ENCODE measurements at regions not wholly inside any gene's neighbourhood (a gene's known extent, or its start where the extent isn't known, plus 50 kb on each side); places are given as distances from the start of the nearest gene placed in this dataset.

- no peaks in the 10 kb centered on the region for H3K4me1 ChIP-seq (ENCODE audit: control insufficient read depth, extremely low read depth, insufficient read depth, low read length)
- no peak overlapping the region for H3K4me3 ChIP-seq (replicated peaks in 1 of 4; ENCODE audit: control extremely low read depth in 1 of 4, insufficient read depth in 1 of 4, low read depth in 3 of 4, low read length in 4 of 4)
- H3K9me3 ChIP-seq (ENCODE audit: control insufficient read depth, insufficient read depth, low read depth, low read length): no peaks in the 10 kb centered on the region
- H3K9ac ChIP-seq (ENCODE audit: insufficient read depth, low read length): no peak overlapping the region
- no peaks in the 10 kb centered on the region for H3K27me3 ChIP-seq (ENCODE audit: control insufficient read depth, insufficient read depth, low read length)
- no peak overlapping the region for H3K4me2 ChIP-seq (ENCODE audit: extremely low read depth, insufficient read depth, low read length)
- H3K79me2 ChIP-seq (ENCODE audit: control insufficient read depth, insufficient read depth, low read length): no peaks in the 10 kb centered on the region
- H3K27ac ChIP-seq (ENCODE audit: insufficient read depth, low read length): no peak overlapping the region
- no peaks in the 10 kb centered on the region for H4K20me1 ChIP-seq (ENCODE audit: control insufficient read depth, extremely low read depth, insufficient read depth, low read length)
- H2AFZ ChIP-seq (ENCODE audit: low read length): no peak overlapping the region
- DNase-seq (ENCODE audit: low read depth in 2 of 2): peak; percentile 24 to 40
- no peaks in the 10 kb centered on the region for H3K36me3 ChIP-seq (ENCODE audit: control insufficient read depth, insufficient read depth, low read length)
- TF ChIP-seq EZH2 (IDR thresholded peaks at IDR 0.05; ENCODE audit: low read length, missing control alignments): no peak
- peak in 1 of 2 donors; percentile 28 for TF ChIP-seq CTCF (conservative IDR thresholded peaks at IDR 0.05 in 1 of 2, IDR thresholded peaks at IDR 0.05 in 1 of 2; ENCODE audit: low read depth in 1 of 2, low read length in 2 of 2)
Measured at GRCh38 chr4:22999419-22999818, 306.7 kb downstream of the GBA3 start.

- TF ChIP-seq EZH2 (IDR thresholded peaks at IDR 0.05; ENCODE audit: low read length, missing control alignments): no peak
- TF ChIP-seq CTCF (conservative IDR thresholded peaks at IDR 0.05 in 1 of 2, IDR thresholded peaks at IDR 0.05 in 1 of 2; ENCODE audit: low read depth in 1 of 2, low read length in 2 of 2): no peak
- H3K27ac ChIP-seq (ENCODE audit: insufficient read depth, low read length): no peak overlapping the region
- H3K36me3 ChIP-seq (ENCODE audit: control insufficient read depth, insufficient read depth, low read length): no peaks in the 10 kb centered on the region
Measured at GRCh38 chr4:22997358-22998224, 304.9 kb downstream of the GBA3 start.

GRCh38 chr4:22991576-22991975 lies 298.8 kb downstream of the GBA3 start:
- TF ChIP-seq CTCF (conservative IDR thresholded peaks at IDR 0.05 in 1 of 2, IDR thresholded peaks at IDR 0.05 in 1 of 2; ENCODE audit: low read depth in 1 of 2, low read length in 2 of 2) (no peak), EZH2 (IDR thresholded peaks at IDR 0.05; ENCODE audit: low read length, missing control alignments) (no peak)
- no peaks in the 10 kb centered on the region for H3K79me2 ChIP-seq (ENCODE audit: control insufficient read depth, insufficient read depth, low read length)
- no peak overlapping the region for H3K9ac ChIP-seq (ENCODE audit: insufficient read depth, low read length)
- H3K36me3 ChIP-seq (ENCODE audit: control insufficient read depth, insufficient read depth, low read length): no peaks in the 10 kb centered on the region
- no peak overlapping the region for H3K27ac ChIP-seq (ENCODE audit: insufficient read depth, low read length)
- H3K4me1 ChIP-seq (ENCODE audit: control insufficient read depth, extremely low read depth, insufficient read depth, low read length): no peaks in the 10 kb centered on the region
- H3K4me3 ChIP-seq (replicated peaks in 1 of 4; ENCODE audit: control extremely low read depth in 1 of 4, insufficient read depth in 1 of 4, low read depth in 3 of 4, low read length in 4 of 4): no peak overlapping the region
- H3K27me3 ChIP-seq (ENCODE audit: control insufficient read depth, insufficient read depth, low read length): no peaks in the 10 kb centered on the region
- no peaks in the 10 kb centered on the region for H3K9me3 ChIP-seq (ENCODE audit: control insufficient read depth, insufficient read depth, low read depth, low read length)
- peak in 1 of 2 donors; percentile 53 for DNase-seq (ENCODE audit: low read depth in 2 of 2)
- no peak overlapping the region for H2AFZ ChIP-seq (ENCODE audit: low read length)
- no peak overlapping the region for H3K4me2 ChIP-seq (ENCODE audit: extremely low read depth, insufficient read depth, low read length)
- H4K20me1 ChIP-seq (ENCODE audit: control insufficient read depth, extremely low read depth, insufficient read depth, low read length): no peaks in the 10 kb centered on the region

More at GRCh38 chr4:22997358-22998224, 304.9 kb downstream of the GBA3 start:
- no peaks in the 10 kb centered on the region for H3K79me2 ChIP-seq (ENCODE audit: control insufficient read depth, insufficient read depth, low read length)
- H3K27me3 ChIP-seq (ENCODE audit: control insufficient read depth, insufficient read depth, low read length): no peaks in the 10 kb centered on the region
- no peak for DNase-seq (ENCODE audit: low read depth in 2 of 2)
- H3K9me3 ChIP-seq (ENCODE audit: control insufficient read depth, insufficient read depth, low read depth, low read length): no peaks in the 10 kb centered on the region
- no peaks in the 10 kb centered on the region for H3K4me1 ChIP-seq (ENCODE audit: control insufficient read depth, extremely low read depth, insufficient read depth, low read length)
- H4K20me1 ChIP-seq (ENCODE audit: control insufficient read depth, extremely low read depth, insufficient read depth, low read length): no peaks in the 10 kb centered on the region
- no peak overlapping the region for H2AFZ ChIP-seq (ENCODE audit: low read length)
- no peak overlapping the region for H3K9ac ChIP-seq (ENCODE audit: insufficient read depth, low read length)
- no peak overlapping the region for H3K4me3 ChIP-seq (replicated peaks in 1 of 4; ENCODE audit: control extremely low read depth in 1 of 4, insufficient read depth in 1 of 4, low read depth in 3 of 4, low read length in 4 of 4)
- no peak overlapping the region for H3K4me2 ChIP-seq (ENCODE audit: extremely low read depth, insufficient read depth, low read length)

Data from fibroblast of lung (primary cell).